Prostate gland (tissue), 2 donors: ENCODE measurements at regions not wholly inside any gene's neighbourhood (a gene's known extent, or its start where the extent isn't known, plus 50 kb on each side); places are given as distances from the start of the nearest gene placed in this dataset.

Experiments
- DNase-seq: peaks from one replicate; pipeline ENCODE4 v3.0.0-alpha.2; 2019; ENCODE audit warnings: low spot score
- H3K27ac ChIP-seq, 2 donors: fragments of 200-600 bp; sonication (generic); 2 replicates each; pipeline ENCODE4 v1.5.1; 2017 to 2019
- H3K27me3 ChIP-seq: fragments of 200-600 bp; sonication (generic); replicated peaks from 2 replicates; pipeline ENCODE4 v1.5.1; 2019; ENCODE audit not compliant: insufficient read depth
- H3K36me3 ChIP-seq, 2 donors: fragments of 200-600 bp; sonication (generic); 1 replicate in 1 of 2; 2 replicates in 1 of 2; pipeline versions ENCODE4 v1.5.1 to v1.8.1; 2017 to 2019
- H3K4me1 ChIP-seq: fragments of 200-600 bp; sonication (generic); replicated peaks from 2 replicates; pipeline ENCODE4 v1.5.1; 2019
- H3K4me3 ChIP-seq, 2 donors: fragments of 200-600 bp; sonication (generic); 2 replicates each; pipeline ENCODE4 v1.5.1; 2017 to 2019
- H3K9me3 ChIP-seq: fragments of 200-600 bp; sonication (generic); 2 replicates; pipeline ENCODE4 v1.5.1; 2017
- CTCF ChIP-seq, 4 experiments: fragments of 200-600 bp in 2 of 4; fragments of 450-650 bp in 2 of 4; sonication (generic) in 2 of 4; IDR thresholded peaks; 1 replicate in 3 of 4; 2 replicates in 1 of 4; pipeline ENCODE4 v1.5.1; 2016 to 2019; ENCODE audit warnings: antibody characterized with exemption in 4 of 4, mild to moderate bottlenecking in 2 of 4, moderate library complexity in 2 of 4
- POLR2A ChIP-seq: fragments of 450-650 bp; IDR thresholded peaks from one replicate; pipeline ENCODE4 v1.6.1; 2016; ENCODE audit warnings: antibody characterized with exemption, mild to moderate bottlenecking
- POLR2AphosphoS5 ChIP-seq: sonication (generic); formaldehyde crosslinking; IDR thresholded peaks from one replicate; pipeline ENCODE4 v1.6.1; 2017; ENCODE audit warnings: antibody characterized with exemption
- WGBS: methylation state at CpG from one replicate; pipeline ENCODE4 v1.1.5; 2018; 5-methylcytosine and 5-hydroxymethylcytosine counted together
- intact Hi-C: fragments of 100-400 bp; cut with DNase I; formaldehyde crosslinking; loops from one replicate; pipeline ENCODE4 v1.14.2; 2022

GRCh38 chr9:113787871-113788270 is 88.2 kb upstream of the ZNF618 start:
- 63% methylated on average over 7 of the region's 8 CpGs for WGBS

GRCh38 chr9:113788616-113789330 is 87.3 kb upstream of the ZNF618 start:
- Histone ChIP-seq H3K4me1 (no peaks in the 10 kb centered on the region), H3K36me3 (no peaks in the 10 kb centered on the region), H3K9me3 (no peaks in the 10 kb centered on the region), H3K4me3 (no peak overlapping the region), H3K27me3 (no peaks in the 10 kb centered on the region), H3K27ac (no peak overlapping the region)
- no peak for DNase-seq
- intact Hi-C loops, result no loop called here
- TF ChIP-seq POLR2AphosphoS5, result no peak
- no peak for TF ChIP-seq POLR2A
- no peak for TF ChIP-seq CTCF (IDR thresholded peaks at IDR 0.05)
- WGBS, result 50% methylated on average over 10 of the region's 10 CpGs

More at GRCh38 chr9:113787871-113788270, 88.2 kb upstream of the ZNF618 start:
- no peak for TF ChIP-seq POLR2AphosphoS5
- no peak for TF ChIP-seq POLR2A
- TF ChIP-seq CTCF (IDR thresholded peaks at IDR 0.05), result no peak
- Histone ChIP-seq H3K27ac (no peak overlapping the region), H3K4me3 (no peak overlapping the region), H3K27me3 (no peaks in the 10 kb centered on the region), H3K36me3 (no peaks in the 10 kb centered on the region), H3K9me3 (no peaks in the 10 kb centered on the region), H3K4me1 (no peaks in the 10 kb centered on the region)
- no peak for DNase-seq
- intact Hi-C loops, result no loop called here

- intact Hi-C loops, result no loop called here
- TF ChIP-seq CTCF (IDR thresholded peaks at IDR 0.05) (no peak), POLR2A (no peak), POLR2AphosphoS5 (no peak)
- 86% methylated on average over 11 of the region's 11 CpGs for WGBS
- Histone ChIP-seq H3K36me3 (no peaks in the 10 kb centered on the region), H3K27me3 (no peaks in the 10 kb centered on the region), H3K9me3 (no peaks in the 10 kb centered on the region), H3K4me3 (no peak overlapping the region), H3K27ac (no peak overlapping the region), H3K4me1 (no peaks in the 10 kb centered on the region)
- DNase-seq, result no peak
These were observed 86.0 kb upstream of the ZNF618 start for GRCh38 chr9:113790093-113790492.

- intact Hi-C loops, result no loop called here
- H3K36me3 ChIP-seq, result no peaks in the 10 kb centered on the region
- 93% methylated on average over 9 of the region's 9 CpGs for WGBS
- no peak for DNase-seq
- H3K4me1 ChIP-seq, result no peaks in the 10 kb centered on the region
- H3K27me3 ChIP-seq, result no peaks in the 10 kb centered on the region
- no peaks in the 10 kb centered on the region for H3K9me3 ChIP-seq
- no peak overlapping the region for H3K27ac ChIP-seq
- TF ChIP-seq POLR2A, result no peak
- no peak for TF ChIP-seq POLR2AphosphoS5
- no peak for TF ChIP-seq CTCF (IDR thresholded peaks at IDR 0.05)
- no peak overlapping the region for H3K4me3 ChIP-seq
These were observed 82.6 kb upstream of the ZNF618 start for GRCh38 chr9:113793558-113793957.

GRCh38 chr9:113794721-113795120 is 81.4 kb upstream of the ZNF618 start:
- H3K9me3 ChIP-seq, result no peaks in the 10 kb centered on the region
- no peak overlapping the region for H3K27ac ChIP-seq
- H3K4me3 ChIP-seq, result no peak overlapping the region
- WGBS, result 86% methylated on average over 6 of the region's 6 CpGs
- TF ChIP-seq POLR2A, result no peak
- no peak for TF ChIP-seq POLR2AphosphoS5
- no peak for TF ChIP-seq CTCF (IDR thresholded peaks at IDR 0.05)
- DNase-seq, result no peak
- H3K36me3 ChIP-seq, result no peaks in the 10 kb centered on the region
- H3K27me3 ChIP-seq, result no peaks in the 10 kb centered on the region
- no peaks in the 10 kb centered on the region for H3K4me1 ChIP-seq
- intact Hi-C loops, result no loop called here
